ENCODE measurements at regions not wholly inside any gene's neighbourhood (a gene's known extent, or its start where the extent isn't known, plus 50 kb on each side); places are given as distances from the start of the nearest gene placed in this dataset.

DNA sequence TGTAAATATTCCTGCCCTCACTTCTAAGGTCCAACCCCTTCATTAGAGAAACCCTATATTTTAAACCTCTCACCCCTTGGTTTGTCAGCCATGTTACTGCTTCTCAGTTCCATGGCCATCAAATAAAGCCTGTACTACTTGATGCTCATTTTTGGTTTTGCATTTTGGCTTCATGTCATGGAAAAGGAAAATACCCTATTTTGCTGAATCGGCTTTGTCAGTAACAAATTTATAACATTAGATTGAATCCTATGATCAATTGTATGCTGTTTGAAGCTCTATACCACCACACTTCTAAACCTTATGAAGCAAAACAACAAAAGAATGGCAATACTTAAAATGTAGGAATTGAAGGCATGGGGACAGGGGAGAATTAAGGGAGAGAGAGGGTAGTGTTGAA is 333.1 kb downstream of the ETV1 start:
- TF ChIP-seq FOXA1 (IDR thresholded peaks at IDR 0.05), result no peak
- TF ChIP-seq, protein P1, sequence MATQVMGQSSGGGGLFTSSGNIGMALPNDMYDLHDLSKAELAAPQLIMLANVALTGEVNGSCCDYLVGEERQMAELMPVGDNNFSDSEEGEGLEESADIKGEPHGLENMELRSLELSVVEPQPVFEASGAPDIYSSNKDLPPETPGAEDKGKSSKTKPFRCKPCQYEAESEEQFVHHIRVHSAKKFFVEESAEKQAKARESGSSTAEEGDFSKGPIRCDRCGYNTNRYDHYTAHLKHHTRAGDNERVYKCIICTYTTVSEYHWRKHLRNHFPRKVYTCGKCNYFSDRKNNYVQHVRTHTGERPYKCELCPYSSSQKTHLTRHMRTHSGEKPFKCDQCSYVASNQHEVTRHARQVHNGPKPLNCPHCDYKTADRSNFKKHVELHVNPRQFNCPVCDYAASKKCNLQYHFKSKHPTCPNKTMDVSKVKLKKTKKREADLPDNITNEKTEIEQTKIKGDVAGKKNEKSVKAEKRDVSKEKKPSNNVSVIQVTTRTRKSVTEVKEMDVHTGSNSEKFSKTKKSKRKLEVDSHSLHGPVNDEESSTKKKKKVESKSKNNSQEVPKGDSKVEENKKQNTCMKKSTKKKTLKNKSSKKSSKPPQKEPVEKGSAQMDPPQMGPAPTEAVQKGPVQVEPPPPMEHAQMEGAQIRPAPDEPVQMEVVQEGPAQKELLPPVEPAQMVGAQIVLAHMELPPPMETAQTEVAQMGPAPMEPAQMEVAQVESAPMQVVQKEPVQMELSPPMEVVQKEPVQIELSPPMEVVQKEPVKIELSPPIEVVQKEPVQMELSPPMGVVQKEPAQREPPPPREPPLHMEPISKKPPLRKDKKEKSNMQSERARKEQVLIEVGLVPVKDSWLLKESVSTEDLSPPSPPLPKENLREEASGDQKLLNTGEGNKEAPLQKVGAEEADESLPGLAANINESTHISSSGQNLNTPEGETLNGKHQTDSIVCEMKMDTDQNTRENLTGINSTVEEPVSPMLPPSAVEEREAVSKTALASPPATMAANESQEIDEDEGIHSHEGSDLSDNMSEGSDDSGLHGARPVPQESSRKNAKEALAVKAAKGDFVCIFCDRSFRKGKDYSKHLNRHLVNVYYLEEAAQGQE (IDR thresholded peaks at IDR 0.05), result no peak
- TF ChIP-seq HNF4G (IDR thresholded peaks at IDR 0.05), result no peak
- TF ChIP-seq, protein P2, sequence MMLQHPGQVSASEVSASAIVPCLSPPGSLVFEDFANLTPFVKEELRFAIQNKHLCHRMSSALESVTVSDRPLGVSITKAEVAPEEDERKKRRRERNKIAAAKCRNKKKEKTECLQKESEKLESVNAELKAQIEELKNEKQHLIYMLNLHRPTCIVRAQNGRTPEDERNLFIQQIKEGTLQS (IDR thresholded peaks at IDR 0.05), result no peak
- TF ChIP-seq GABPA (IDR thresholded peaks at IDR 0.05 in 1 of 2, conservative IDR thresholded peaks at IDR 0.05 in 1 of 2), result no peak
- no peak for TF ChIP-seq NR2F2 (IDR thresholded peaks at IDR 0.05)
- TF ChIP-seq FOXA2 (IDR thresholded peaks at IDR 0.05), result no peak
- no peak for TF ChIP-seq HNF4A (conservative IDR thresholded peaks at IDR 0.05)
- TF ChIP-seq, protein P3, sequence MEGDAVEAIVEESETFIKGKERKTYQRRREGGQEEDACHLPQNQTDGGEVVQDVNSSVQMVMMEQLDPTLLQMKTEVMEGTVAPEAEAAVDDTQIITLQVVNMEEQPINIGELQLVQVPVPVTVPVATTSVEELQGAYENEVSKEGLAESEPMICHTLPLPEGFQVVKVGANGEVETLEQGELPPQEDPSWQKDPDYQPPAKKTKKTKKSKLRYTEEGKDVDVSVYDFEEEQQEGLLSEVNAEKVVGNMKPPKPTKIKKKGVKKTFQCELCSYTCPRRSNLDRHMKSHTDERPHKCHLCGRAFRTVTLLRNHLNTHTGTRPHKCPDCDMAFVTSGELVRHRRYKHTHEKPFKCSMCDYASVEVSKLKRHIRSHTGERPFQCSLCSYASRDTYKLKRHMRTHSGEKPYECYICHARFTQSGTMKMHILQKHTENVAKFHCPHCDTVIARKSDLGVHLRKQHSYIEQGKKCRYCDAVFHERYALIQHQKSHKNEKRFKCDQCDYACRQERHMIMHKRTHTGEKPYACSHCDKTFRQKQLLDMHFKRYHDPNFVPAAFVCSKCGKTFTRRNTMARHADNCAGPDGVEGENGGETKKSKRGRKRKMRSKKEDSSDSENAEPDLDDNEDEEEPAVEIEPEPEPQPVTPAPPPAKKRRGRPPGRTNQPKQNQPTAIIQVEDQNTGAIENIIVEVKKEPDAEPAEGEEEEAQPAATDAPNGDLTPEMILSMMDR (IDR thresholded peaks at IDR 0.05; ENCODE audit: low read depth, low read length, missing input control), result no peak
- no peak for TF ChIP-seq EGR1 (IDR thresholded peaks at IDR 0.05; ENCODE audit: low read depth in 2 of 2)
- TF ChIP-seq JUND (IDR thresholded peaks at IDR 0.05), result no peak
- TF ChIP-seq TAF1 (conservative IDR thresholded peaks at IDR 0.05), result no peak
- TF ChIP-seq RAD21 (IDR thresholded peaks at IDR 0.05), result no peak
- H3K27ac ChIP-seq (ENCODE audit: low read depth in 1 of 2, low read length in 2 of 2), result no peak overlapping the region
- H3K4me1 ChIP-seq (ENCODE audit: control insufficient read depth in 4 of 4, insufficient read depth in 4 of 4, low read length in 3 of 4), result no peaks in the 10 kb centered on the region
- no peaks in the 10 kb centered on the region for H3K36me3 ChIP-seq (ENCODE audit: control insufficient read depth in 4 of 4, insufficient read depth in 3 of 4, low read depth in 1 of 4, low read length in 3 of 4)
- no peaks in the 10 kb centered on the region for H3K9me3 ChIP-seq (ENCODE audit: control insufficient read depth in 4 of 4, low read length in 3 of 4)
- no peak overlapping the region for H3K4me3 ChIP-seq (ENCODE audit: low read depth in 1 of 3, low read length in 3 of 3)
- no peak overlapping the region for H3K9ac ChIP-seq (ENCODE audit: low read depth in 1 of 2, low read length in 2 of 2)
- no peak for DNase-seq (ENCODE audit: low spot score)
- no peaks in the 10 kb centered on the region for H3K27me3 ChIP-seq (ENCODE audit: control insufficient read depth in 4 of 4, insufficient read depth in 4 of 4, low read length in 3 of 4)
- 94% methylated on average over 1 of the region's 1 CpG for WGBS

DNA sequence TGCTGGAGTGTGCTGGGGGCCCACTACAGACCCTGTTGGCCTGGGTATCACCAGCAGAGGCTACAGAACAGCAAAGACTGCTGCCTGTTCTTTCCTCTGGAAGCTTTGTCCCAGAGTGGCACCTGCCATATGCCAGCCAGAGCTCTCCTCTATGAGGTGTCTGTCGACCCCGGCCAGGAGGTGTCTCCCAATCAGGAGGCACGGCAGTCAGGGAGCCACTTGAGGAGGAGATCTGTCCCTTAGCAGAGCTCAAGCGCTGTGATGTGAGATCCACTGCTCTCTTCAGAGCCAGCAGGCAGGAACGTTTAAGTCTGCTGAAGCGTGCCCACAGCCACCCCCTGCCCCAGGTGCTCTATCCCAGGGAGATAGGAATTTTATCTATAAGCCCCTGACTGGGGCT is 316.2 kb downstream of the ETV1 start:
- no peak for TF ChIP-seq HNF4A (conservative IDR thresholded peaks at IDR 0.05)
- TF ChIP-seq GABPA (IDR thresholded peaks at IDR 0.05 in 1 of 2, conservative IDR thresholded peaks at IDR 0.05 in 1 of 2), result no peak
- TF ChIP-seq, protein P1 (IDR thresholded peaks at IDR 0.05), result no peak
- no peak for TF ChIP-seq TAF1 (conservative IDR thresholded peaks at IDR 0.05)
- TF ChIP-seq, protein P4, sequence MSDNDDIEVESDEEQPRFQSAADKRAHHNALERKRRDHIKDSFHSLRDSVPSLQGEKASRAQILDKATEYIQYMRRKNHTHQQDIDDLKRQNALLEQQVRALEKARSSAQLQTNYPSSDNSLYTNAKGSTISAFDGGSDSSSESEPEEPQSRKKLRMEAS (IDR thresholded peaks at IDR 0.05), result no peak
- no peak for TF ChIP-seq FOXA1 (IDR thresholded peaks at IDR 0.05)
- TF ChIP-seq, protein P2 (IDR thresholded peaks at IDR 0.05), result no peak
- TF ChIP-seq HNF4G (IDR thresholded peaks at IDR 0.05), result no peak
- TF ChIP-seq, protein P5, sequence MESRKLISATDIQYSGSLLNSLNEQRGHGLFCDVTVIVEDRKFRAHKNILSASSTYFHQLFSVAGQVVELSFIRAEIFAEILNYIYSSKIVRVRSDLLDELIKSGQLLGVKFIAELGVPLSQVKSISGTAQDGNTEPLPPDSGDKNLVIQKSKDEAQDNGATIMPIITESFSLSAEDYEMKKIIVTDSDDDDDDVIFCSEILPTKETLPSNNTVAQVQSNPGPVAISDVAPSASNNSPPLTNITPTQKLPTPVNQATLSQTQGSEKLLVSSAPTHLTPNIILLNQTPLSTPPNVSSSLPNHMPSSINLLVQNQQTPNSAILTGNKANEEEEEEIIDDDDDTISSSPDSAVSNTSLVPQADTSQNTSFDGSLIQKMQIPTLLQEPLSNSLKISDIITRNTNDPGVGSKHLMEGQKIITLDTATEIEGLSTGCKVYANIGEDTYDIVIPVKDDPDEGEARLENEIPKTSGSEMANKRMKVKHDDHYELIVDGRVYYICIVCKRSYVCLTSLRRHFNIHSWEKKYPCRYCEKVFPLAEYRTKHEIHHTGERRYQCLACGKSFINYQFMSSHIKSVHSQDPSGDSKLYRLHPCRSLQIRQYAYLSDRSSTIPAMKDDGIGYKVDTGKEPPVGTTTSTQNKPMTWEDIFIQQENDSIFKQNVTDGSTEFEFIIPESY (IDR thresholded peaks at IDR 0.05), result no peak
- no peak for TF ChIP-seq SP1 (IDR thresholded peaks at IDR 0.05)
- TF ChIP-seq EGR1 (IDR thresholded peaks at IDR 0.05; ENCODE audit: low read depth in 2 of 2), result no peak
- no peak for TF ChIP-seq RAD21 (IDR thresholded peaks at IDR 0.05)
- Histone ChIP-seq H3K36me3 (ENCODE audit: control insufficient read depth in 4 of 4, insufficient read depth in 3 of 4, low read depth in 1 of 4, low read length in 3 of 4) (no peaks in the 10 kb centered on the region), H3K27ac (ENCODE audit: low read depth in 1 of 2, low read length in 2 of 2) (no peak overlapping the region), H3K27me3 (ENCODE audit: control insufficient read depth in 4 of 4, insufficient read depth in 4 of 4, low read length in 3 of 4) (no peaks in the 10 kb centered on the region), H3K9ac (ENCODE audit: low read depth in 1 of 2, low read length in 2 of 2) (no peak overlapping the region), H3K9me3 (ENCODE audit: control insufficient read depth in 4 of 4, low read length in 3 of 4) (no peaks in the 10 kb centered on the region), H3K4me3 (ENCODE audit: low read depth in 1 of 3, low read length in 3 of 3) (no peak overlapping the region), H3K4me1 (ENCODE audit: control insufficient read depth in 4 of 4, insufficient read depth in 4 of 4, low read length in 3 of 4) (no peaks in the 10 kb centered on the region)
- no peak for DNase-seq (ENCODE audit: low spot score)
- WGBS, result 69% methylated on average over 6 of the region's 6 CpGs

Measured in liver (tissue), 8 donors.